PC-3 (cell line): ENCODE measurements at regions not wholly inside any gene's neighbourhood (a gene's known extent, or its start where the extent isn't known, plus 50 kb on each side); places are given as distances from the start of the nearest gene placed in this dataset.

ENCODE experiments used
- EZH2 ChIP-seq: fragments of 300-600 bp; sonication (generic); IDR thresholded peaks from one replicate; pipeline ENCODE4 v1.6.1; 2017; ENCODE audit warnings: antibody characterized with exemption, mild to moderate bottlenecking, low read length; ENCODE audit not compliant: unreplicated experiment
- EZH2phosphoT487 ChIP-seq: fragments of 300-600 bp; sonication (generic); IDR thresholded peaks from 2 replicates; pipeline ENCODE4 v1.6.1; 2018; ENCODE audit warnings: mild to moderate bottlenecking, antibody characterized with exemption, low read length, borderline replicate concordance
- TF ChIP-seq, protein P1 (sequence below): fragments of 300-600 bp; sonication (generic); conservative IDR thresholded peaks from 2 replicates; pipeline ENCODE4 v1.5.1; 2017; ENCODE audit warnings: antibody characterized with exemption, low read depth, mild to moderate bottlenecking, low read length

- TF ChIP-seq, protein P1, sequence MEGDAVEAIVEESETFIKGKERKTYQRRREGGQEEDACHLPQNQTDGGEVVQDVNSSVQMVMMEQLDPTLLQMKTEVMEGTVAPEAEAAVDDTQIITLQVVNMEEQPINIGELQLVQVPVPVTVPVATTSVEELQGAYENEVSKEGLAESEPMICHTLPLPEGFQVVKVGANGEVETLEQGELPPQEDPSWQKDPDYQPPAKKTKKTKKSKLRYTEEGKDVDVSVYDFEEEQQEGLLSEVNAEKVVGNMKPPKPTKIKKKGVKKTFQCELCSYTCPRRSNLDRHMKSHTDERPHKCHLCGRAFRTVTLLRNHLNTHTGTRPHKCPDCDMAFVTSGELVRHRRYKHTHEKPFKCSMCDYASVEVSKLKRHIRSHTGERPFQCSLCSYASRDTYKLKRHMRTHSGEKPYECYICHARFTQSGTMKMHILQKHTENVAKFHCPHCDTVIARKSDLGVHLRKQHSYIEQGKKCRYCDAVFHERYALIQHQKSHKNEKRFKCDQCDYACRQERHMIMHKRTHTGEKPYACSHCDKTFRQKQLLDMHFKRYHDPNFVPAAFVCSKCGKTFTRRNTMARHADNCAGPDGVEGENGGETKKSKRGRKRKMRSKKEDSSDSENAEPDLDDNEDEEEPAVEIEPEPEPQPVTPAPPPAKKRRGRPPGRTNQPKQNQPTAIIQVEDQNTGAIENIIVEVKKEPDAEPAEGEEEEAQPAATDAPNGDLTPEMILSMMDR, result no peak
- TF ChIP-seq EZH2, result no peak
- no peak for TF ChIP-seq EZH2phosphoT487
Observed at GRCh38 chr2:153354377-153354776, 124.2 kb downstream of the RPRM start.
